Tibial nerve (tissue), 4 donors: ENCODE measurements at regions not wholly inside any gene's neighbourhood (a gene's known extent, or its start where the extent isn't known, plus 50 kb on each side); places are given as distances from the start of the nearest gene placed in this dataset.

Experiments used
- CTCF ChIP-seq, 5 experiments: fragments of 200-600 bp in 3 of 5; fragments of 450-650 bp in 2 of 5; sonication (generic) in 3 of 5; IDR thresholded peaks; one replicate each; pipeline ENCODE4 v1.5.1; 2016 to 2019; ENCODE audit warnings: antibody characterized with exemption in 5 of 5, mild to moderate bottlenecking in 3 of 5, moderate library complexity in 2 of 5
- EP300 ChIP-seq, 2 donors: sonication (generic); formaldehyde crosslinking; IDR thresholded peaks; one replicate each; pipeline ENCODE4 v1.6.1; 2017; ENCODE audit warnings: antibody characterized with exemption in 2 of 2, mild to moderate bottlenecking in 1 of 2
- POLR2A ChIP-seq, 2 donors: fragments of 450-650 bp; IDR thresholded peaks; one replicate each; pipeline ENCODE4 v1.6.1; 2017; ENCODE audit warnings: antibody characterized with exemption in 2 of 2, mild to moderate bottlenecking in 2 of 2, moderate library complexity in 2 of 2

- TF ChIP-seq POLR2A (IDR thresholded peaks at IDR 0.05) (no peak), CTCF (IDR thresholded peaks at IDR 0.05) (no peak), EP300 (IDR thresholded peaks at IDR 0.05) (no peak)
Observed at GRCh38 chr6:14704383-14705271, 541.2 kb upstream of the JARID2 start.
